HepG2 (cell line): ENCODE measurements at regions not wholly inside any gene's neighbourhood (a gene's known extent, or its start where the extent isn't known, plus 50 kb on each side); places are given as distances from the start of the nearest gene placed in this dataset.
"Not testable (repeated sequence)": the region's sequence is repeated elsewhere in the genome, so short reads cannot be mapped to it uniquely, and the experiment has no call there.

Experiments used
- ELF4 ChIP-seq: sonication (generic); formaldehyde crosslinking; IDR thresholded peaks from 2 replicates; pipeline ENCODE4 v1.5.0; 2020; ENCODE audit warnings: missing genetic modification reagents, mild to moderate bottlenecking, moderate library complexity, borderline replicate concordance
- EZH2 ChIP-seq: conservative IDR thresholded peaks from 2 replicates; pipeline ENCODE4 v1.6.1; 2012; ENCODE audit warnings: mild to moderate bottlenecking, low read depth, low read length, moderate library complexity
- GABPB1 ChIP-seq: IDR thresholded peaks from 2 replicates; pipeline ENCODE4 v1.6.1; 2016; ENCODE audit warnings: mild to moderate bottlenecking, missing genetic modification reagents, moderate library complexity, missing compliant biosample characterization
- JUNB ChIP-seq: sonication (generic); formaldehyde crosslinking; IDR thresholded peaks from 2 replicates; pipeline ENCODE4 v1.8.0; 2022; ENCODE audit warnings: missing genetic modification reagents, mild to moderate bottlenecking, borderline replicate concordance
- RBAK ChIP-seq: sonication (generic); formaldehyde crosslinking; IDR thresholded peaks from 2 replicates; pipeline ENCODE4 v1.5.1; 2020; ENCODE audit warnings: mild to moderate bottlenecking, missing genetic modification reagents
- RELA ChIP-seq: sonication (generic); formaldehyde crosslinking; IDR thresholded peaks from 2 replicates; pipeline ENCODE4 v1.4.0; 2020; ENCODE audit warnings: missing genetic modification reagents
- SALL1 ChIP-seq: sonication (generic); formaldehyde crosslinking; IDR thresholded peaks from 2 replicates; pipeline ENCODE4 v1.8.0; 2022; ENCODE audit warnings: mild to moderate bottlenecking, missing genetic modification reagents
- THAP11 ChIP-seq: IDR thresholded peaks from 2 replicates; pipeline ENCODE4 v1.6.1; 2016; ENCODE audit warnings: missing biosample characterization, missing genetic modification reagents
- TMF1 ChIP-seq: sonication (generic); formaldehyde crosslinking; IDR thresholded peaks from 2 replicates; pipeline ENCODE4 v1.8.1; 2022; ENCODE audit warnings: low read depth, missing genetic modification reagents
- ZNF746 ChIP-seq: sonication (generic); formaldehyde crosslinking; IDR thresholded peaks from 2 replicates; pipeline ENCODE4 v1.8.0; 2022; ENCODE audit warnings: mild to moderate bottlenecking, missing genetic modification reagents
- ZNF772 ChIP-seq: sonication (generic); formaldehyde crosslinking; IDR thresholded peaks from 2 replicates; pipeline ENCODE4 v1.5.0; 2020; ENCODE audit warnings: mild to moderate bottlenecking, missing genetic modification reagents
- TF ChIP-seq, protein P1 (sequence below): sonication (generic); formaldehyde crosslinking; IDR thresholded peaks from 2 replicates; pipeline ENCODE4 v1.4.0; 2020; ENCODE audit warnings: missing genetic modification reagents
- TF ChIP-seq, protein P2 (sequence below): sonication (generic); formaldehyde crosslinking; IDR thresholded peaks from 2 replicates; pipeline ENCODE4 v1.5.0; 2020; ENCODE audit warnings: mild to moderate bottlenecking, missing genetic modification reagents, moderate library complexity

DNA sequence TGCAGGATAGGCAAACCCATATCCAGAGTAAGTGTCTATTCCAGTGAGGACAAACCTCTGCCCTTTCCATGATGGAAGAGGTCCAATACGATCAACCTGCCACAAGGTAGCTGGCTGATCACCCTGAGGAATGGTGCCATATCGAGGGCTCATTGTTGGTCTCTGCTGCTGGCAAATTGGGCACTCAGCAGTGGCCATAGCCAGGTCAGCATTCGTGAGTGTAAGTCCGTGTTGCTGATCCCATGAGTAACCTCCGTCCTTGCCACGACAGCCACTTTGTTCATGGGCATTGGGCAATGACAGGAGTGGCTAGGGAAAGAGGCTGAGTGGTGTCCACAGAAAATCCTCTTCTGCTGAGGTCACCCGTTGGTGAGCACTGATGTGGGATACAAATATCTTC lies 156.9 kb downstream of the CYP26A1 start:
- TF ChIP-seq SALL1 (CRISPR knock-in tag); THAP11; JUNB (CRISPR knock-in tag); GABPB1 (CRISPR knock-in tag); EZH2; ZNF746 (CRISPR knock-in tag); ZNF772 (CRISPR knock-in tag); ELF4 (CRISPR knock-in tag); TMF1; RBAK; RELA: not testable (repeated sequence)
- TF ChIP-seq, protein P1, sequence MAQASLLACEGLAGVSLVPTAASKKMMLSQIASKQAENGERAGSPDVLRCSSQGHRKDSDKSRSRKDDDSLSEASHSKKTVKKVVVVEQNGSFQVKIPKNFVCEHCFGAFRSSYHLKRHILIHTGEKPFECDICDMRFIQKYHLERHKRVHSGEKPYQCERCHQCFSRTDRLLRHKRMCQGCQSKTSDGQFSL (CRISPR knock-in tag) = not testable (repeated sequence)
- TF ChIP-seq, protein P2, sequence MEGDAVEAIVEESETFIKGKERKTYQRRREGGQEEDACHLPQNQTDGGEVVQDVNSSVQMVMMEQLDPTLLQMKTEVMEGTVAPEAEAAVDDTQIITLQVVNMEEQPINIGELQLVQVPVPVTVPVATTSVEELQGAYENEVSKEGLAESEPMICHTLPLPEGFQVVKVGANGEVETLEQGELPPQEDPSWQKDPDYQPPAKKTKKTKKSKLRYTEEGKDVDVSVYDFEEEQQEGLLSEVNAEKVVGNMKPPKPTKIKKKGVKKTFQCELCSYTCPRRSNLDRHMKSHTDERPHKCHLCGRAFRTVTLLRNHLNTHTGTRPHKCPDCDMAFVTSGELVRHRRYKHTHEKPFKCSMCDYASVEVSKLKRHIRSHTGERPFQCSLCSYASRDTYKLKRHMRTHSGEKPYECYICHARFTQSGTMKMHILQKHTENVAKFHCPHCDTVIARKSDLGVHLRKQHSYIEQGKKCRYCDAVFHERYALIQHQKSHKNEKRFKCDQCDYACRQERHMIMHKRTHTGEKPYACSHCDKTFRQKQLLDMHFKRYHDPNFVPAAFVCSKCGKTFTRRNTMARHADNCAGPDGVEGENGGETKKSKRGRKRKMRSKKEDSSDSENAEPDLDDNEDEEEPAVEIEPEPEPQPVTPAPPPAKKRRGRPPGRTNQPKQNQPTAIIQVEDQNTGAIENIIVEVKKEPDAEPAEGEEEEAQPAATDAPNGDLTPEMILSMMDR (CRISPR knock-in tag) = not testable (repeated sequence)
